ENCODE measurements at regions not wholly inside any gene's neighbourhood (a gene's known extent, or its start where the extent isn't known, plus 50 kb on each side); places are given as distances from the start of the nearest gene placed in this dataset.
A peak's percentile ranks its signal among the peaks of the same experiment; 100 is the strongest.

GRCh38 chr3:177642042-177642803 is 444.9 kb upstream of the TBL1XR1 start:
- Histone ChIP-seq H2BK5ac (ENCODE audit: low read length) (no peak overlapping the region), H2BK120ac (ENCODE audit: low read depth, low read length) (no peak overlapping the region), H3K23ac (ENCODE audit: low read length) (no peak overlapping the region), H3K9ac (ENCODE audit: low read length) (no peak overlapping the region), H3K4ac (ENCODE audit: low read depth, low read length) (no peak overlapping the region), H3K27me3 (ENCODE audit: insufficient read depth, low read length, poor library complexity) (no peaks in the 10 kb centered on the region), H3K4me2 (ENCODE audit: low read length) (no peak overlapping the region), H3K27ac (ENCODE audit: low read depth, low read length) (no peak overlapping the region), H2BK15ac (replicated peaks; ENCODE audit: low read depth) (no peak overlapping the region), H3K18ac (ENCODE audit: low read length) (no peak overlapping the region), H3K4me1 (ENCODE audit: control insufficient read depth, low read depth, low read length) (no peaks in the 10 kb centered on the region), H3K36me3 (ENCODE audit: control insufficient read depth, insufficient read depth, low read length) (no peaks in the 10 kb centered on the region), H2AK5ac (ENCODE audit: low read length) (no peak overlapping the region), H3K79me1 (ENCODE audit: low read length) (no peaks in the 10 kb centered on the region), H4K8ac (ENCODE audit: low read depth, low read length) (no peak overlapping the region), H3K79me2 (ENCODE audit: control insufficient read depth, insufficient read depth, low read length) (no peaks in the 10 kb centered on the region), H4K5ac (ENCODE audit: low read length) (no peak overlapping the region), H3K4me3 (ENCODE audit: low read length) (no peak overlapping the region), H3K56ac (ENCODE audit: low read length) (no peak overlapping the region)
- DNase-seq, result no peak
- WGBS (ENCODE audit: extremely low coverage, insufficient coverage, low lambda C conversion rate), result no CpG with 5 or more reads among the region's 8 CpGs

DNA sequence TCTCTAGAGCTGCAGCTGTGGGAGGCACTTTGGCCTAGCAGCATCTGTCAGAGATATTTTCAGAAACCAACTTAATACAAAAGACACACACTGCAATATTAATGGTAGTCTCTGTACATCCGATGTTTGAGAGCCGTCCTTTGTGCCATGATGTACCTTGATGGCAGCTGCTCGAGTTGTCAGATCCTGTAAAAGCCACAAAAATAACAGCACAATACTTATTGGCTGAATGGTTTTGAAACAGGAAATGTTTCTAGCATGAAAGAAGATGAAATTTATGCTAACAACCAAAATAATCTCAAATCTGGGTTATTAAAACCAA is 445.5 kb upstream of the TBL1XR1 start:
- Histone ChIP-seq H3K4me2 (ENCODE audit: low read length) (no peak overlapping the region), H3K23ac (ENCODE audit: low read length) (no peak overlapping the region), H3K4me1 (ENCODE audit: control insufficient read depth, low read depth, low read length) (no peaks in the 10 kb centered on the region), H3K9ac (ENCODE audit: low read length) (no peak overlapping the region), H3K27ac (ENCODE audit: low read depth, low read length) (no peak overlapping the region), H2BK5ac (ENCODE audit: low read length) (no peak overlapping the region), H3K36me3 (ENCODE audit: control insufficient read depth, insufficient read depth, low read length) (no peaks in the 10 kb centered on the region), H2BK15ac (replicated peaks; ENCODE audit: low read depth) (no peak overlapping the region), H3K18ac (ENCODE audit: low read length) (no peak overlapping the region), H2AK5ac (ENCODE audit: low read length) (no peak overlapping the region), H3K4me3 (ENCODE audit: low read length) (no peak overlapping the region), H4K5ac (ENCODE audit: low read length) (no peak overlapping the region), H3K79me2 (ENCODE audit: control insufficient read depth, insufficient read depth, low read length) (no peaks in the 10 kb centered on the region), H3K4ac (ENCODE audit: low read depth, low read length) (no peak overlapping the region), H4K8ac (ENCODE audit: low read depth, low read length) (no peak overlapping the region), H3K56ac (ENCODE audit: low read length) (no peak overlapping the region), H3K27me3 (ENCODE audit: insufficient read depth, low read length, poor library complexity) (no peaks in the 10 kb centered on the region), H3K79me1 (ENCODE audit: low read length) (no peaks in the 10 kb centered on the region), H2BK120ac (ENCODE audit: low read depth, low read length) (no peak overlapping the region)
- DNase-seq, result no peak
- WGBS (ENCODE audit: extremely low coverage, insufficient coverage, low lambda C conversion rate), result no CpG with 5 or more reads among the region's 3 CpGs

GRCh38 chr3:177646749-177647148 is 449.5 kb upstream of the TBL1XR1 start:
- H3K56ac ChIP-seq (ENCODE audit: low read length), result no peak overlapping the region
- DNase-seq, result no peak
- no peak overlapping the region for H3K23ac ChIP-seq (ENCODE audit: low read length)
- H3K4me1 ChIP-seq (ENCODE audit: control insufficient read depth, low read depth, low read length), result no peaks in the 10 kb centered on the region
- H3K4me3 ChIP-seq (ENCODE audit: low read length), result no peak overlapping the region
- no peak overlapping the region for H3K4ac ChIP-seq (ENCODE audit: low read depth, low read length)
- no peak overlapping the region for H2BK15ac ChIP-seq (replicated peaks; ENCODE audit: low read depth)
- no peak overlapping the region for H2AK5ac ChIP-seq (ENCODE audit: low read length)
- H4K8ac ChIP-seq (ENCODE audit: low read depth, low read length), result no peak overlapping the region
- H3K18ac ChIP-seq (ENCODE audit: low read length), result no peak overlapping the region
- no CpG with 5 or more reads among the region's 3 CpGs for WGBS (ENCODE audit: extremely low coverage, insufficient coverage, low lambda C conversion rate)
- H3K27me3 ChIP-seq (ENCODE audit: insufficient read depth, low read length, poor library complexity), result no peaks in the 10 kb centered on the region
- H3K9ac ChIP-seq (ENCODE audit: low read length), result no peak overlapping the region
- no peaks in the 10 kb centered on the region for H3K36me3 ChIP-seq (ENCODE audit: control insufficient read depth, insufficient read depth, low read length)
- no peak overlapping the region for H2BK120ac ChIP-seq (ENCODE audit: low read depth, low read length)
- H3K4me2 ChIP-seq (ENCODE audit: low read length), result no peak overlapping the region
- no peak overlapping the region for H2BK5ac ChIP-seq (ENCODE audit: low read length)
- H3K27ac ChIP-seq (ENCODE audit: low read depth, low read length), result no peak overlapping the region
- H3K79me2 ChIP-seq (ENCODE audit: control insufficient read depth, insufficient read depth, low read length), result no peaks in the 10 kb centered on the region
- no peaks in the 10 kb centered on the region for H3K79me1 ChIP-seq (ENCODE audit: low read length)
- no peak overlapping the region for H4K5ac ChIP-seq (ENCODE audit: low read length)

- H3K4me3 ChIP-seq (ENCODE audit: low read length), result no peak overlapping the region
- H3K18ac ChIP-seq (ENCODE audit: low read length), result no peak overlapping the region
- no peak for DNase-seq
- no peak overlapping the region for H2BK5ac ChIP-seq (ENCODE audit: low read length)
- no peak overlapping the region for H3K9ac ChIP-seq (ENCODE audit: low read length)
- H4K5ac ChIP-seq (ENCODE audit: low read length), result no peak overlapping the region
- H3K79me2 ChIP-seq (ENCODE audit: control insufficient read depth, insufficient read depth, low read length), result no peaks in the 10 kb centered on the region
- no peaks in the 10 kb centered on the region for H3K36me3 ChIP-seq (ENCODE audit: control insufficient read depth, insufficient read depth, low read length)
- H3K56ac ChIP-seq (ENCODE audit: low read length), result no peak overlapping the region
- no peak overlapping the region for H3K27ac ChIP-seq (ENCODE audit: low read depth, low read length)
- no peak overlapping the region for H3K4me2 ChIP-seq (ENCODE audit: low read length)
- H4K8ac ChIP-seq (ENCODE audit: low read depth, low read length), result no peak overlapping the region
- no peak overlapping the region for H2AK5ac ChIP-seq (ENCODE audit: low read length)
- H2BK120ac ChIP-seq (ENCODE audit: low read depth, low read length), result no peak overlapping the region
- WGBS (ENCODE audit: extremely low coverage, insufficient coverage, low lambda C conversion rate), result no CpG with 5 or more reads among the region's 3 CpGs
- H3K79me1 ChIP-seq (ENCODE audit: low read length), result no peaks in the 10 kb centered on the region
- H3K4ac ChIP-seq (ENCODE audit: low read depth, low read length), result no peak overlapping the region
- no peaks in the 10 kb centered on the region for H3K4me1 ChIP-seq (ENCODE audit: control insufficient read depth, low read depth, low read length)
- H2BK15ac ChIP-seq (replicated peaks; ENCODE audit: low read depth), result no peak overlapping the region
- no peak overlapping the region for H3K23ac ChIP-seq (ENCODE audit: low read length)
- no peaks in the 10 kb centered on the region for H3K27me3 ChIP-seq (ENCODE audit: insufficient read depth, low read length, poor library complexity)
Observed at GRCh38 chr3:177647341-177647740, 450.1 kb upstream of the TBL1XR1 start.

DNA sequence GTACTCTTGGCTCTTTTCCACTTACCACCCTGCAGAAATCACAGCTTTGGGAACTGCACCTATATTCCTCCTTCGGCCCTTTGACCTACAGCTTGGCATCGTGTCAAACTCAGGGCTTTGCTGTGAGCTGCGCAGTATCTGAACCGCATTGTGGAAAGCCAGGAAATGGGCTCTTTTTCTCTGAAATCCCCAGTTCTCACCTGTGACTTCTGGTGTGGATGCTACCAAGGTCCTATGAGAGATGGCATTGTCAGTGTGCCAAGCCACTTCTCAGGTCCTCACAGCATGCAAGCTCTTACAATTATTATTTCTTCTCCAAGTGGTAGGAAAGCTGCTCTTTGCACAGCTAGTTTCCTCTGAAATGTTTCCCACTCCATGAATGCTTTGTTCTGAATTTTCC is 450.6 kb upstream of the TBL1XR1 start:
- H3K4me3 ChIP-seq (ENCODE audit: low read length), result no peak overlapping the region
- H2BK5ac ChIP-seq (ENCODE audit: low read length), result no peak overlapping the region
- WGBS (ENCODE audit: extremely low coverage, insufficient coverage, low lambda C conversion rate), result no CpG with 5 or more reads among the region's 4 CpGs
- no peak overlapping the region for H2BK120ac ChIP-seq (ENCODE audit: low read depth, low read length)
- no peak overlapping the region for H3K4me2 ChIP-seq (ENCODE audit: low read length)
- H3K79me1 ChIP-seq (ENCODE audit: low read length), result no peaks in the 10 kb centered on the region
- H3K23ac ChIP-seq (ENCODE audit: low read length), result no peak overlapping the region
- H3K18ac ChIP-seq (ENCODE audit: low read length), result peak overlapping the region; percentile 51
- no peak overlapping the region for H3K9ac ChIP-seq (ENCODE audit: low read length)
- no peak overlapping the region for H3K27ac ChIP-seq (ENCODE audit: low read depth, low read length)
- H2AK5ac ChIP-seq (ENCODE audit: low read length), result no peak overlapping the region
- H3K79me2 ChIP-seq (ENCODE audit: control insufficient read depth, insufficient read depth, low read length), result no peaks in the 10 kb centered on the region
- H2BK15ac ChIP-seq (replicated peaks; ENCODE audit: low read depth), result no peak overlapping the region
- no peak for DNase-seq
- no peak overlapping the region for H4K5ac ChIP-seq (ENCODE audit: low read length)
- no peak overlapping the region for H3K56ac ChIP-seq (ENCODE audit: low read length)
- no peaks in the 10 kb centered on the region for H3K27me3 ChIP-seq (ENCODE audit: insufficient read depth, low read length, poor library complexity)
- H4K8ac ChIP-seq (ENCODE audit: low read depth, low read length), result no peak overlapping the region
- no peak overlapping the region for H3K4ac ChIP-seq (ENCODE audit: low read depth, low read length)
- H3K4me1 ChIP-seq (ENCODE audit: control insufficient read depth, low read depth, low read length), result no peaks in the 10 kb centered on the region
- no peaks in the 10 kb centered on the region for H3K36me3 ChIP-seq (ENCODE audit: control insufficient read depth, insufficient read depth, low read length)

Data from mesendoderm (in vitro differentiated cells).